PC-3 (cell line): ENCODE measurements at regions not wholly inside any gene's neighbourhood (a gene's known extent, or its start where the extent isn't known, plus 50 kb on each side); places are given as distances from the start of the nearest gene placed in this dataset.
A peak's percentile ranks its signal among the peaks of the same experiment; 100 is the strongest.

Source experiments
- ATAC-seq: fragments of 200-7000 bp; cut with Tn5 transposase; 2 replicates; pipeline ENCODE4 v1.9.1; 2020; ENCODE audit warnings: mild to moderate bottlenecking, moderate library complexity
- BruUV-seq: library from RNA; stranded (reverse); fragments of 400-500 nt; replicated peaks from 2 replicates; lab custom pipeline; 2021; lab: Mats Ljungman, UMichigan
- CTCF ChIA-PET: fragments of 300-600 bp; sonication (Branson Sonifier 250); formaldehyde crosslinking; loops from one replicate; lab custom pipeline; 2022; ENCODE audit warnings: antibody characterized with exemption; lab: Charles Lee
- POLR2A ChIA-PET: fragments of 300-600 bp; sonication (Branson Sonifier 250); formaldehyde crosslinking; loops from one replicate; lab custom pipeline; 2022; ENCODE audit warnings: antibody characterized with exemption; ENCODE audit not compliant: unreplicated experiment; lab: Charles Lee
- DNase-seq: peaks from one replicate; pipeline ENCODE4 v3.0.0-alpha.2; 2015
- H2AFZ ChIP-seq: fragments of 300-600 bp; sonication (generic); 2 replicates; pipeline ENCODE4 v1.6.0; 2016; ENCODE audit warnings: antibody characterized with exemption, low read length
- H3F3A ChIP-seq: fragments of 300-600 bp; sonication (generic); one replicate; pipeline ENCODE4 v1.6.0; 2017; ENCODE audit warnings: antibody characterized with exemption, low read length, control low read depth, mild to moderate bottlenecking; ENCODE audit not compliant: unreplicated experiment
- H3K27ac ChIP-seq: fragments of 300-600 bp; sonication (generic); 2 replicates; pipeline ENCODE4 v1.5.1; 2016; ENCODE audit warnings: mild to moderate bottlenecking, low read length
- H3K27me3 ChIP-seq: fragments of 300-600 bp; sonication (generic); 2 replicates; pipeline ENCODE4 v1.6.1; 2016; ENCODE audit warnings: low read length, mixed read lengths
- H3K36me3 ChIP-seq: fragments of 300-600 bp; sonication (generic); 2 replicates; pipeline ENCODE4 v1.6.1; 2016; ENCODE audit warnings: low read depth, mixed run types, low read length, mixed read lengths
- H3K4me1 ChIP-seq: fragments of 300-600 bp; sonication (generic); 2 replicates; pipeline ENCODE4 v1.5.1; 2016; ENCODE audit warnings: low read length; ENCODE audit not compliant: insufficient read depth
- H3K4me2 ChIP-seq: fragments of 300-600 bp; sonication (generic); 2 replicates; pipeline ENCODE4 v1.6.0; 2016; ENCODE audit warnings: low read length
- H3K4me3 ChIP-seq: fragments of 300-600 bp; sonication (generic); 2 replicates; pipeline ENCODE4 v1.5.1; 2016; ENCODE audit warnings: mild to moderate bottlenecking, low read length, mixed read lengths
- H3K79me2 ChIP-seq: fragments of 300-600 bp; sonication (generic); 2 replicates; pipeline ENCODE4 v1.6.1; 2017; ENCODE audit warnings: low read length, mixed read lengths
- H3K9ac ChIP-seq: fragments of 300-600 bp; sonication (generic); 2 replicates; pipeline ENCODE4 v1.6.0; 2016; ENCODE audit warnings: mild to moderate bottlenecking, low read length
- H3K9me2 ChIP-seq: fragments of 300-600 bp; sonication (generic); replicated peaks from 2 replicates; pipeline ENCODE4 v1.6.1; 2016; ENCODE audit warnings: mixed run types, low read length, mixed read lengths
- H3K9me3 ChIP-seq: fragments of 300-600 bp; sonication (generic); 2 replicates; pipeline ENCODE4 v1.6.1; 2016; ENCODE audit warnings: low read length, mixed read lengths
- H4K20me1 ChIP-seq: fragments of 300-600 bp; sonication (generic); 2 replicates; pipeline ENCODE4 v1.6.1; 2016; ENCODE audit warnings: low read length, mixed read lengths
- EZH2 ChIP-seq: fragments of 300-600 bp; sonication (generic); IDR thresholded peaks from one replicate; pipeline ENCODE4 v1.6.1; 2017; ENCODE audit warnings: antibody characterized with exemption, mild to moderate bottlenecking, low read length; ENCODE audit not compliant: unreplicated experiment
- EZH2phosphoT487 ChIP-seq: fragments of 300-600 bp; sonication (generic); IDR thresholded peaks from 2 replicates; pipeline ENCODE4 v1.6.1; 2018; ENCODE audit warnings: mild to moderate bottlenecking, antibody characterized with exemption, low read length, borderline replicate concordance
- intact Hi-C: fragments of 100-400 bp; cut with micrococcal nuclease; formaldehyde crosslinking; loops from 2 replicates; pipeline ENCODE4 v1.9.0; 2023
- TF ChIP-seq, protein P1 (sequence below): fragments of 300-600 bp; sonication (generic); conservative IDR thresholded peaks from 2 replicates; pipeline ENCODE4 v1.5.1; 2017; ENCODE audit warnings: antibody characterized with exemption, low read depth, mild to moderate bottlenecking, low read length

GRCh38 chr12:105933671-105934665 lies 204.8 kb downstream of the NUAK1 start:
- intact Hi-C loops: loop anchor here (1.0 to 2.0 kb wide), 3 partner anchors 96 to 203 kb away; no protein-coding TSS in a partner anchor
- POLR2A ChIA-PET: no interaction called here
- CTCF ChIA-PET: interaction anchor here (0.6 to 0.7 kb wide), 2 partner anchors 215 to 442 kb away, joined by 3 to 6 read pairs; no protein-coding TSS in a partner anchor
- Histone ChIP-seq H3K9ac (no peak overlapping the region), H4K20me1 (no peaks in the 10 kb centered on the region), H3K4me1 (peaks cover 25% of the 10 kb centered on the region), H2AFZ (peak overlapping the region; percentile 27), H3K27ac (peak overlapping the region; percentile 60), H3F3A (peaks cover 5% of the 10 kb centered on the region), H3K9me2 (no peaks in the 10 kb centered on the region), H3K79me2 (no peaks in the 10 kb centered on the region), H3K36me3 (no peaks in the 10 kb centered on the region), H3K27me3 (no peaks in the 10 kb centered on the region), H3K4me3 (peak overlapping the region; percentile 30; the same call in 1 of the 2 replicates), H3K9me3 (no peaks in the 10 kb centered on the region), H3K4me2 (peak overlapping the region; percentile 73)
- DNase-seq (peak; percentile 99), ATAC-seq (peak; percentile 97)
- TF ChIP-seq, protein P1, sequence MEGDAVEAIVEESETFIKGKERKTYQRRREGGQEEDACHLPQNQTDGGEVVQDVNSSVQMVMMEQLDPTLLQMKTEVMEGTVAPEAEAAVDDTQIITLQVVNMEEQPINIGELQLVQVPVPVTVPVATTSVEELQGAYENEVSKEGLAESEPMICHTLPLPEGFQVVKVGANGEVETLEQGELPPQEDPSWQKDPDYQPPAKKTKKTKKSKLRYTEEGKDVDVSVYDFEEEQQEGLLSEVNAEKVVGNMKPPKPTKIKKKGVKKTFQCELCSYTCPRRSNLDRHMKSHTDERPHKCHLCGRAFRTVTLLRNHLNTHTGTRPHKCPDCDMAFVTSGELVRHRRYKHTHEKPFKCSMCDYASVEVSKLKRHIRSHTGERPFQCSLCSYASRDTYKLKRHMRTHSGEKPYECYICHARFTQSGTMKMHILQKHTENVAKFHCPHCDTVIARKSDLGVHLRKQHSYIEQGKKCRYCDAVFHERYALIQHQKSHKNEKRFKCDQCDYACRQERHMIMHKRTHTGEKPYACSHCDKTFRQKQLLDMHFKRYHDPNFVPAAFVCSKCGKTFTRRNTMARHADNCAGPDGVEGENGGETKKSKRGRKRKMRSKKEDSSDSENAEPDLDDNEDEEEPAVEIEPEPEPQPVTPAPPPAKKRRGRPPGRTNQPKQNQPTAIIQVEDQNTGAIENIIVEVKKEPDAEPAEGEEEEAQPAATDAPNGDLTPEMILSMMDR: no peak
- TF ChIP-seq EZH2 (no peak), EZH2phosphoT487 (0 out of 2 replicates have a peak, but pooled peaks have one; percentile 37)
- no TSS peak for BruUV-seq

DNA sequence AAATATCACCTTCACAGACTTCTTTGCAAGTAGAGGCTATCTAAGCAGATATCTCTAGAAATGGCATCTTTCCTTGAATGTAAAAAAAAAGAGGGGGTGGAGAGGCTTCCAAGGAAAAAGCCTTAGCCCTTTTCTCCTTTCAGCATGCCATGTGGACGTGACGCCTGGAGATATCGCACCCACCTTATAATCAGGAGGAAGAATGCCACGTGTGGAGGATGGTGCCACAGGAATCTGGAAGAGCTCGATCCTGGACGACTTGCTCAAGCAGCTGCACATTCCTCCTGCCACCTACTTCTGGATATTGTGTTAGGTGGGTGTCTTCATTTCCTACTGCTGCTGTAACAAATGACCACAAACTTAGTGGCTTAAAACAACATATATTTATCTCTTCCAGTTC lies 203.6 kb downstream of the NUAK1 start:
- BruUV-seq: no TSS peak
- Histone ChIP-seq H3F3A (peaks cover 5% of the 10 kb centered on the region), H3K27me3 (no peaks in the 10 kb centered on the region), H3K27ac (no peak overlapping the region), H3K4me3 (no peak overlapping the region), H2AFZ (no peak overlapping the region), H3K36me3 (no peaks in the 10 kb centered on the region), H3K4me1 (peaks cover 25% of the 10 kb centered on the region), H3K9ac (no peak overlapping the region), H3K4me2 (peak overlapping the region; percentile 73), H3K79me2 (no peaks in the 10 kb centered on the region), H3K9me3 (no peaks in the 10 kb centered on the region), H3K9me2 (no peaks in the 10 kb centered on the region), H4K20me1 (no peaks in the 10 kb centered on the region)
- DNase-seq (peak; percentile 30), ATAC-seq (no peak)
- POLR2A ChIA-PET: no interaction called here
- no peak for TF ChIP-seq EZH2phosphoT487
- TF ChIP-seq, protein P1: no peak
- no peak for TF ChIP-seq EZH2
- intact Hi-C loops: loop anchor here (2.0 kb wide), 1 partner anchor 202 kb away; no protein-coding TSS in a partner anchor
- CTCF ChIA-PET: no interaction called here
